ENCODE measurements at regions not wholly inside any gene's neighbourhood (a gene's known extent, or its start where the extent isn't known, plus 50 kb on each side); places are given as distances from the start of the nearest gene placed in this dataset.
"Not testable (repeated sequence)": the region's sequence is repeated elsewhere in the genome, so short reads cannot be mapped to it uniquely, and the experiment has no call there.

- not testable (repeated sequence) for TF ChIP-seq CTCF (IDR thresholded peaks at IDR 0.05; ENCODE audit: low read depth, low read length, poor library complexity, severe bottlenecking); EZH2phosphoT487 (IDR thresholded peaks at IDR 0.05; ENCODE audit: borderline replicate concordance, low read length)
Measured at GRCh38 chr3:152692326-152692725, 142.6 kb upstream of the P2RY1 start.
